Spleen (tissue), 7 donors: ENCODE measurements at regions not wholly inside any gene's neighbourhood (a gene's known extent, or its start where the extent isn't known, plus 50 kb on each side); places are given as distances from the start of the nearest gene placed in this dataset.

Experiments
- POLR2AphosphoS5 ChIP-seq, 3 donors: sonication (generic); formaldehyde crosslinking; IDR thresholded peaks; one replicate each; pipeline ENCODE4 v1.5.1; 2017; ENCODE audit warnings: antibody characterized with exemption in 3 of 3
- TF ChIP-seq, protein P1 (sequence below), 11 experiments: fragments of 200-600 bp in 7 of 11; fragments of 450-650 bp in 4 of 11; sonication (generic) in 4 of 11; IDR thresholded peaks in 8 of 11; conservative IDR thresholded peaks in 3 of 11; 1 replicate in 7 of 11; 2 replicates in 4 of 11; pipeline versions ENCODE4 v1.4.0 to v1.8.0; 2016 to 2021; ENCODE audit warnings: antibody characterized with exemption in 11 of 11, inconsistent platforms in 4 of 11, mild to moderate bottlenecking in 1 of 11
- donor health status: DM: no; HTN: no; CAD: no; lungs with moderate emphysema.
- donor health status: DM: no; HTN: no; CAD: no.
- donor health status: DM: no; HTN: no; CAD: no.

DNA sequence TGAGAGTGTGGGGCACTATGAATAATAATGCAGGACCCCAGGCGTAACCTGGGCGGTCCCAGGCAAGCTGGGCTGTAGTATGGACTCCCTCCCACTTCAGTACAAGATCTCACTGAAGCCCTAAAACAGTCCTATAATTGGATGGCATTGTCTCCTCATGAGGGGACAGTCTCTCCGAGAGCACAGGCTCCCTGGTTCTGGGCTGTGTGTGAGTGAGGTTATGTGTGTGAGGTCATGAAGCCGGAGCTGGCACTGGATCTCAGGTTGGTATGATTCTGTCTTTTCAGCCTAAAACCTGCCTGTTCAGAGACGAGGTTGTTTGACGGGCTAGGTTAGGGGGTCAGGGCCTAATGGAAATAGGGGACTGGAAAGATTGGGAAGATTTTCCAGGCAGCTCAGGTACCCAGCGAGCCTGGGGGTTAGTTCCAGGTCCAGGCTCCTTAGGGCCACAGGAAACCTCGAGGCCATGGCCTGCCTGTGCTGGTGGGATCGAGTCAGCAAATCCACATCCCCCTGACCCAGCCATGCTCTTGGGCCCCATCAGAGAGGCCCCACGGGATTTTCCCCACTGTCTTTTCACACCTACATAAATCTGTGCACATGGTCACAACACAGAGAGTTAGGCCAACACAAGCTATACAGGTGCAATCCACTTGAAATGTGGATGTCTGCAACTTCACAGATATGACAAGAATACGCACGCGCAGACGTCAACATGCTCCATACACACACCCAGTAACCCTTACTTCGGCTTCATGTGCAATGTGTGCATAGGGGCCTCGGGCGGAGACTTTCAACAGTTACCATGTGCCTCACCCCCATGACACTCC is 94.8 kb downstream of the INHBB start:
- no peak for TF ChIP-seq POLR2AphosphoS5 (IDR thresholded peaks at IDR 0.05)
- TF ChIP-seq, protein P1, sequence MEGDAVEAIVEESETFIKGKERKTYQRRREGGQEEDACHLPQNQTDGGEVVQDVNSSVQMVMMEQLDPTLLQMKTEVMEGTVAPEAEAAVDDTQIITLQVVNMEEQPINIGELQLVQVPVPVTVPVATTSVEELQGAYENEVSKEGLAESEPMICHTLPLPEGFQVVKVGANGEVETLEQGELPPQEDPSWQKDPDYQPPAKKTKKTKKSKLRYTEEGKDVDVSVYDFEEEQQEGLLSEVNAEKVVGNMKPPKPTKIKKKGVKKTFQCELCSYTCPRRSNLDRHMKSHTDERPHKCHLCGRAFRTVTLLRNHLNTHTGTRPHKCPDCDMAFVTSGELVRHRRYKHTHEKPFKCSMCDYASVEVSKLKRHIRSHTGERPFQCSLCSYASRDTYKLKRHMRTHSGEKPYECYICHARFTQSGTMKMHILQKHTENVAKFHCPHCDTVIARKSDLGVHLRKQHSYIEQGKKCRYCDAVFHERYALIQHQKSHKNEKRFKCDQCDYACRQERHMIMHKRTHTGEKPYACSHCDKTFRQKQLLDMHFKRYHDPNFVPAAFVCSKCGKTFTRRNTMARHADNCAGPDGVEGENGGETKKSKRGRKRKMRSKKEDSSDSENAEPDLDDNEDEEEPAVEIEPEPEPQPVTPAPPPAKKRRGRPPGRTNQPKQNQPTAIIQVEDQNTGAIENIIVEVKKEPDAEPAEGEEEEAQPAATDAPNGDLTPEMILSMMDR (IDR thresholded peaks at IDR 0.05 in 8 of 11, conservative IDR thresholded peaks at IDR 0.05 in 3 of 11): no peak
